NB4 (cell line): ENCODE measurements at regions not wholly inside any gene's neighbourhood (a gene's known extent, or its start where the extent isn't known, plus 50 kb on each side); places are given as distances from the start of the nearest gene placed in this dataset.

Source experiments
- DNase-seq: peaks from one replicate; pipeline ENCODE4 v3.0.0; 2010; ENCODE audit warnings: low read depth
- H3K4me3 ChIP-seq: one replicate; pipeline ENCODE4 v1.5.1; 2011; ENCODE audit warnings: mild to moderate bottlenecking, low read depth, low read length, moderate library complexity
- CTCF ChIP-seq: IDR thresholded peaks from one replicate; pipeline ENCODE4 v1.5.1; 2012; ENCODE audit warnings: low read depth, low read length
- MYC ChIP-seq: IDR thresholded peaks from 2 replicates; pipeline ENCODE4 v1.6.1; 2011; ENCODE audit warnings: low read depth, low read length
- POLR2A ChIP-seq: IDR thresholded peaks from 2 replicates; pipeline ENCODE4 v1.6.1; 2011; ENCODE audit warnings: mild to moderate bottlenecking; ENCODE audit not compliant: insufficient read length; ENCODE audit errors: extremely low read depth
- TF ChIP-seq, protein P1 (sequence below): IDR thresholded peaks from 2 replicates; pipeline ENCODE4 v1.6.1; 2011; ENCODE audit warnings: low read depth, low read length

DNA sequence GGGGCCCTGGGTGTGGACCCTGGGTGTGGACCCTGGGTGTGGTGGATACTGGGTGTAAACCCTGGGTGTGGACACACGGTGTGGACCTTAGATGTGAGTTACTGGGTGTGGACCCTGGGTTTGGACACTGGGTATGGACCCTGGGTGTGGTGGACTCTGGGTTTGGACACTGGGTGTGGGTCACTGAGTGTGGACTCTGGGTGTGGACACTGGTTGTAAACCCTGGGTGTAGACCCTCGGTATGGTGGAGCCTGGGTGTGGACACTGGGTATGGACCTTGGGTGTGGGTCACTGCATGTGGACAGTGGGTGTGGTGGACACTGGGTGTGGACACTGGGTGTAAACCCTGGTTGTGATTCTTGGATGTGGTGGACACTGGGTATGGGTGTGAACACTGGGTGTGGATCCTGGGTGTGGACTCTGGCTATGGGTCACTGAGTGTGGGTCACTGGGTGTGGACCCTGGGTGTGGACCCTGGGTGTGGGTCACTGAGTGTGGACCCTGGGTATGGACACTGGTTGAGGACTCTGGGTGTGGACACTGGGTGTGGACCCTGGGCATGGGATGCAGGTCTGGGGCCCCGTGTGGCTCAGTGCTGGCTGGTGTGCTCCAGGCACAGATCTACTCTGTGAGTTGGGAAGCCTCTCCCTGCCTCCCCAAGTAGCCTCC is 356.2 kb downstream of the GLRX3 start:
- no peak overlapping the region for H3K4me3 ChIP-seq
- DNase-seq: no peak
- TF ChIP-seq MYC (no peak), CTCF (no peak), POLR2A (no peak)
- TF ChIP-seq, protein P1, sequence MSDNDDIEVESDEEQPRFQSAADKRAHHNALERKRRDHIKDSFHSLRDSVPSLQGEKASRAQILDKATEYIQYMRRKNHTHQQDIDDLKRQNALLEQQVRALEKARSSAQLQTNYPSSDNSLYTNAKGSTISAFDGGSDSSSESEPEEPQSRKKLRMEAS: no peak

- H3K4me3 ChIP-seq: no peak overlapping the region
- no peak for DNase-seq
- no peak for TF ChIP-seq POLR2A
These were observed 356.8 kb downstream of the GLRX3 start for GRCh38 chr10:130493021-130493420.

DNA sequence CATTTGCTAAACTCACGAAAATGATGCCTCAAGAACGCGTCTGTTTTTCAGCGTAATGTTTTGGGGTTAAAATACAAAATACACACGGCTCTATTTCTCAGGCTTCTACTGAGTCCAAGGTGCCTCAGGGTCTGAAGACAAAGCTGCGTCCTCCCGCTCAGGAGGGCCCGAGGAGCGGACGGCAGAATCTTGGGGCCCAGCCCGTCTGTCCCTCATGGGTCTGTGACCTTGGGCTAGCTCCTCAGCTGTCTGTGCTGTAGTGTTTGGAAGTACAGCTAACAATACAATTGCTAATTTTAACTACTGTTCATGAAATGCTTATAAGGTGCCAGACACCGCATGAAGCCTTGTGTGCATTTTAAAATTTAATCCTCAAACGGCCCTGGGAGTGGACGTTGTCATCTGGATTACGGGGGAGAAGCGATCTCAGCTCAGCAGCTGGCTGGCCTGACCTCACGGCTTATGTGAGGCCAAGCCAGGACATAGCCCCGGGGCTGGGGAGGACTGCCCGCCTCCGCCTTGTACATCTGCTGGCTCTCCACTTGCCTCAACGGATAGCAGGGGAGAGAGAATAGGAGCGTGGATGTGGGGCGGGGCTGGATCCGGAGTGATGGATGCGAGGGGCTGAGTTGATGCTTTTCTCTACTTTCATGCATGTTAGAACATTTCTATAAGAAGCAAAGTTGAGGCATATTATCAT is 357.4 kb downstream of the GLRX3 start:
- DNase-seq: no peak
- TF ChIP-seq CTCF: no peak
- TF ChIP-seq, protein P1: no peak
- TF ChIP-seq MYC: no peak
- TF ChIP-seq POLR2A: no peak

DNA sequence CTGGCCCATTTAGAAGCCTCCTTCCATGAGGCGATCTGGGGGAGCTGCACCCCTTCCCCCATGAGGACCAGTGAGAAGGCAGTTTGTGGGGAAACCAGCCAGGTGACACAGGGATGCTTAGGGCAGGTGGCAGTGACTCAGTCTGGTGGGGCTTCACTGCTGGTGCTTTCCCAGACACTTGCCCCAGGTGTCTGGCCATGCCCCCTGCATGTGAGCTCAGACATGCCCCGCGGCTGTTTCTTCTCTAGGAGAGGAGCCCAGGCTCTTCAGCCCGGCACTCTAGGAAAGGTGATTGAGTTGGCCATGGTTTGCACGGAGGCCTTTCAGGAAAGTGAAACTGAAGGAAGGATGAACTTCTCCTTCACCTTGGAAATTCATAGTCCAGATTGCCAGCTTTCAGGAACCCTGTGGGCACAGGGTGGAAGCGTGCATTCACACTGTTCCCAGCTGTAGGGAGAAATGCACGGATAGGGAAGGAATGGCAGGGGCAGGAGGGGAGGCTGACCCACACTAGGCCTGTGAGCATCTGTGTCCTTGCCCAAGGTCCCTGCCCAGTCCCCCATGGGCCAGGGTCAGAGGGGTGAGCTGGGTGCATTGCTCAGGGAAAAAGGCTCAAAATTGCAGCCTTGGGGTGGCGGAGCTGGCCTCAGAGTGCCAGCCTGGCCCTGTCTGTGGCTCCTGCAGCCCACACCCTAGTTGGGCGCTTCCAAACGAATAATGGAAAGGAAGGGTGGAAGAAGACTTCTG is 359.1 kb downstream of the GLRX3 start:
- no peak for TF ChIP-seq MYC
- TF ChIP-seq POLR2A: no peak
- no peak for TF ChIP-seq CTCF
- DNase-seq: no peak

More for the DNA sequence above, 357.4 kb downstream of the GLRX3 start:
- no peak overlapping the region for H3K4me3 ChIP-seq

DNA sequence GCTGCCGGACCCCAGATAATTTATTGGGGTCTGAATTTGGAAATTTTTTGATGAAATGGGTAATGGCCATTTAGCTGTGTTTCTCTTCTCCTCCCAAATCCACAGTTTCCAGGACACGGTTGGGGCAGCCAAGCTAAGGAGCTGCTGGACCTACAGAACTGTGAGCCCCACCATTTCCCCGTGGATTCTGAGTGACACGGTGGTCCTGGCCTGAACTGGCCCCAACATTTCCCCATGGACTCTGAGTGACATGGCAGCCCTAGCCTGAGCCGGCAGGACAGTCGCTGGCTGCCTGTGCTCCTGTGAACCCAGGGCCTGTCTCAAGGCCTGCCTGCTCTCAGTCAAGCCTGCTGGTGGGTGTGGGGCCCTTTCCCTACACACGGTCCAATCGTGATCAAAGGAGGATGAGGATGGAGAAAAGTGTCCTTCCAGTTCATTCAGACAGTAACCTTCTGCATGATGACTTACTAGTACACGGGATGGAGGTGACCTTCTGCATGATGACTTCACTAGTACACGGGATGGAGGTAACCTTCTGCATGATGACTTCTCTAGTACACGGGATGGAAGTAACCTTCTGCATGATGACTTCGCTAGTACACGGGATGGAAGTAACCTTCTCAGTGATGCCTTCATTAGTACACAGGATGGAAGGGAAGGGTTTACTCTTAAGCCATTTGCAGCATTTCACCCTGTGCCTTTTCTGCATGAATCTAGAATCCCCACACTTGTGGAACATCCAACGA is 359.9 kb downstream of the GLRX3 start:
- TF ChIP-seq CTCF: no peak
- no peak for TF ChIP-seq MYC
- no peak for TF ChIP-seq POLR2A
- TF ChIP-seq, protein P1: no peak
- no peak for DNase-seq

More for the DNA sequence above, 359.1 kb downstream of the GLRX3 start:
- no peak overlapping the region for H3K4me3 ChIP-seq

More for the DNA sequence above, 359.9 kb downstream of the GLRX3 start:
- H3K4me3 ChIP-seq: no peak overlapping the region
